Liver (tissue), 8 donors: ENCODE measurements at regions not wholly inside any gene's neighbourhood (a gene's known extent, or its start where the extent isn't known, plus 50 kb on each side); places are given as distances from the start of the nearest gene placed in this dataset.

Source experiments
- DNase-seq: peaks from one replicate; pipeline ENCODE4 v3.0.0-alpha.2; 2017; ENCODE audit warnings: low spot score
- H3K27ac ChIP-seq, 2 donors: one replicate each; pipeline ENCODE4 v1.7.0; 2013; ENCODE audit warnings: inconsistent platforms in 2 of 2, low read length in 2 of 2, control low read depth in 1 of 2, low read depth in 1 of 2, mild to moderate bottlenecking in 1 of 2
- H3K27me3 ChIP-seq, 4 donors: one replicate each; pipeline versions ENCODE4 v1.6.1 to v1.7.0; 2013; ENCODE audit warnings: low read length in 3 of 4, inconsistent platforms in 1 of 4, mild to moderate bottlenecking in 1 of 4, moderate library complexity in 1 of 4; ENCODE audit not compliant: control insufficient read depth in 4 of 4, insufficient read depth in 4 of 4
- H3K36me3 ChIP-seq, 4 donors: one replicate each; pipeline versions ENCODE4 v1.6.1 to v1.7.0; 2013; ENCODE audit warnings: low read length in 3 of 4, mild to moderate bottlenecking in 3 of 4, low read depth in 1 of 4, moderate library complexity in 1 of 4; ENCODE audit not compliant: control insufficient read depth in 4 of 4, insufficient read depth in 3 of 4
- H3K4me1 ChIP-seq, 4 donors: one replicate each; pipeline versions ENCODE4 v1.6.1 to v1.7.0; 2013; ENCODE audit warnings: low read length in 3 of 4, mild to moderate bottlenecking in 3 of 4, moderate library complexity in 1 of 4; ENCODE audit not compliant: control insufficient read depth in 4 of 4, insufficient read depth in 4 of 4
- H3K4me3 ChIP-seq, 3 donors: one replicate each; pipeline versions ENCODE4 v1.6.1 to v1.7.0; 2013; ENCODE audit warnings: low read length in 3 of 3, control low read depth in 1 of 3, low read depth in 1 of 3, mild to moderate bottlenecking in 1 of 3
- H3K9ac ChIP-seq, 2 donors: one replicate each; pipeline ENCODE4 v1.7.0; 2013; ENCODE audit warnings: low read length in 2 of 2, mild to moderate bottlenecking in 2 of 2, moderate library complexity in 2 of 2, control low read depth in 1 of 2, low read depth in 1 of 2
- H3K9me3 ChIP-seq, 4 donors: one replicate each; pipeline versions ENCODE4 v1.6.1 to v1.7.0; 2013; ENCODE audit warnings: low read length in 3 of 4; ENCODE audit not compliant: control insufficient read depth in 4 of 4
- ATF3 ChIP-seq: IDR thresholded peaks from 2 replicates; pipeline ENCODE4 v1.6.1; 2016; ENCODE audit warnings: antibody characterized with exemption
- CTCF ChIP-seq: fragments of 150-350 bp; IDR thresholded peaks from 2 replicates; pipeline ENCODE4 v1.5.1; 2017; ENCODE audit warnings: improper control_type of control experiment, low read depth, low read length; ENCODE audit not compliant: missing input control
- EGR1 ChIP-seq, 2 donors: IDR thresholded peaks; 2 replicates each; pipeline ENCODE4 v1.6.1; 2016 to 2018; ENCODE audit warnings: antibody characterized with exemption in 2 of 2, low read depth in 2 of 2
- FOXA1 ChIP-seq: IDR thresholded peaks from 2 replicates; pipeline ENCODE4 v1.6.1; 2016; ENCODE audit warnings: antibody characterized with exemption
- FOXA2 ChIP-seq: IDR thresholded peaks from 2 replicates; pipeline ENCODE4 v1.6.1; 2016; ENCODE audit warnings: antibody characterized with exemption
- GABPA ChIP-seq, 2 donors: IDR thresholded peaks in 1 of 2; conservative IDR thresholded peaks in 1 of 2; 2 replicates each; pipeline ENCODE4 v1.6.1; 2016; ENCODE audit warnings: antibody characterized with exemption in 2 of 2, mild to moderate bottlenecking in 1 of 2, moderate library complexity in 1 of 2
- HNF4A ChIP-seq, 2 donors: conservative IDR thresholded peaks; 2 replicates each; pipeline ENCODE4 v1.6.1; 2016; ENCODE audit warnings: antibody characterized with exemption in 2 of 2, mild to moderate bottlenecking in 2 of 2
- HNF4G ChIP-seq: IDR thresholded peaks from 2 replicates; pipeline ENCODE4 v1.6.1; 2016; ENCODE audit warnings: antibody characterized with exemption
- JUND ChIP-seq, 2 donors: IDR thresholded peaks; 2 replicates each; pipeline ENCODE4 v1.6.1; 2016; ENCODE audit warnings: antibody characterized with exemption in 2 of 2
- MAX ChIP-seq: IDR thresholded peaks from 2 replicates; pipeline ENCODE4 v1.6.1; 2016; ENCODE audit warnings: antibody characterized with exemption
- NR2F2 ChIP-seq: IDR thresholded peaks from 2 replicates; pipeline ENCODE4 v1.6.1; 2016; ENCODE audit warnings: antibody characterized with exemption
- RAD21 ChIP-seq, 2 donors: IDR thresholded peaks; 2 replicates each; pipeline ENCODE4 v1.6.1; 2016; ENCODE audit warnings: antibody characterized with exemption in 2 of 2, mild to moderate bottlenecking in 2 of 2
- REST ChIP-seq: IDR thresholded peaks from 2 replicates; pipeline ENCODE4 v1.6.1; 2016; ENCODE audit warnings: antibody characterized with exemption, mild to moderate bottlenecking
- RXRA ChIP-seq, 2 donors: IDR thresholded peaks; 2 replicates each; pipeline ENCODE4 v1.6.1; 2017 to 2018; ENCODE audit warnings: antibody characterized with exemption in 2 of 2, mild to moderate bottlenecking in 1 of 2
- SP1 ChIP-seq: IDR thresholded peaks from 2 replicates; pipeline ENCODE4 v1.6.1; 2018; ENCODE audit warnings: antibody characterized with exemption, mild to moderate bottlenecking
- TAF1 ChIP-seq: conservative IDR thresholded peaks from 2 replicates; pipeline ENCODE4 v1.6.1; 2016; ENCODE audit warnings: antibody characterized with exemption, mild to moderate bottlenecking
- YY1 ChIP-seq: IDR thresholded peaks from 2 replicates; pipeline ENCODE4 v1.6.1; 2016; ENCODE audit warnings: antibody characterized with exemption, mild to moderate bottlenecking
- ZBTB33 ChIP-seq: IDR thresholded peaks from 2 replicates; pipeline ENCODE4 v1.6.1; 2016; ENCODE audit warnings: antibody characterized with exemption
- WGBS: extraction: QIAGEN DNeasy Blood & Tissue Kit; methylation state at CpG from one replicate; pipeline ENCODE4 v1.1.7; 2013; 5-methylcytosine and 5-hydroxymethylcytosine counted together
- donor health status: healthy.
- donor health status: healthy.
- donor health status: healthy.
- donor health status: healthy.
- donor health status: healthy.

- H3K27ac ChIP-seq, result no peak overlapping the region
- H3K9ac ChIP-seq, result no peak overlapping the region
- no peak for DNase-seq
- TF ChIP-seq SP1 (no peak), ATF3 (no peak), RAD21 (IDR thresholded peaks at IDR 0.05) (no peak), ZBTB33 (no peak), EGR1 (IDR thresholded peaks at IDR 0.05; ENCODE audit: low read depth in 2 of 2) (no peak), CTCF (no peak), FOXA2 (no peak), RXRA (IDR thresholded peaks at IDR 0.05) (no peak), MAX (no peak), TAF1 (no peak), HNF4G (no peak), JUND (IDR thresholded peaks at IDR 0.05) (no peak), YY1 (no peak), NR2F2 (no peak), GABPA (IDR thresholded peaks at IDR 0.05 in 1 of 2, conservative IDR thresholded peaks at IDR 0.05 in 1 of 2) (no peak), REST (no peak), FOXA1 (no peak), HNF4A (conservative IDR thresholded peaks at IDR 0.05) (no peak)
- no peak overlapping the region for H3K4me3 ChIP-seq
- no peaks in the 10 kb centered on the region for H3K36me3 ChIP-seq
- H3K4me1 ChIP-seq, result no peaks in the 10 kb centered on the region
- H3K27me3 ChIP-seq, result peaks cover 0 to 2% (median 0%) of the 10 kb centered on the region in 4 donors
- no peaks in the 10 kb centered on the region for H3K9me3 ChIP-seq
- WGBS, result 91% methylated on average over 10 of the region's 10 CpGs
Measured at GRCh38 chr10:78719276-78719675, 349.5 kb upstream of the ZMIZ1 start.
